Medulla oblongata (tissue), 1 donor: ENCODE measurements at regions not wholly inside any gene's neighbourhood (a gene's known extent, or its start where the extent isn't known, plus 50 kb on each side); places are given as distances from the start of the nearest gene placed in this dataset.

Experiments
- DNase-seq: peaks from one replicate; pipeline ENCODE4 v3.0.0-alpha.2; 2015; ENCODE audit errors: extremely low spot score

DNA sequence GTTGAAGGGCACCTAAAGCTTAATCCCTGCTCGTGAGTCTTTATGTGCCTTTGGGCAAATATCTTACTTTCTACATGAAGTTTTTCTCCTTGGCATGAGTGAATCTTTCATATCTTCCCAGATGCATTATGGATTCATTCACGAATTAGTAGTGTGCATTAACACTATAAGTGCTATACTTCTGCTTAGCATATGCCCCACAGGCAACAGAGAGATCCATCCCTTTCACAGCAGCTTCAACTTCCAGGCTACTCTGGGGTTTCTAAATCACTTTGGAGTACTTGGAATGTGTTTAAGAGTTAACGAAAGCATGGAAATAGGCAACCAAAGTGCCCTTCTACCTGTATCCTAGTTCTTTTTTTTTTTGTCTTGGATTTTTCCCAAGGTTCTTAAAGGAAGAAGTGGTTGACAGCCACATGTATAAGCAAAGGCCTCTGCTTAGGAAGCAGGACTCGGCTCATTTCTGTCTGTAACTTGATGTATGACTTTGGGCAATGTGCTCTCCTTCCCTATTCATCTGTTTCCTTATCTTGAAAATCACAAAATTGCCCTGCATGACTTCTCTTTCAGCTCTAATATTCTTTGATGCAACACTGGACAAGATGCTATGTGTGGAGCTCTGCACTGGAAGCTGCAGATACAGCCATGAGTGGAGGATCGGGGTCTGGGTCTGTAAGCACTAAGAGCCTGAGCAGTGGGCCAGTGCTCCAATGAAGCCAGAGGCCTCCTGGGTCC lies 54.5 kb upstream of the ME3 start:
- no peak for DNase-seq

DNA sequence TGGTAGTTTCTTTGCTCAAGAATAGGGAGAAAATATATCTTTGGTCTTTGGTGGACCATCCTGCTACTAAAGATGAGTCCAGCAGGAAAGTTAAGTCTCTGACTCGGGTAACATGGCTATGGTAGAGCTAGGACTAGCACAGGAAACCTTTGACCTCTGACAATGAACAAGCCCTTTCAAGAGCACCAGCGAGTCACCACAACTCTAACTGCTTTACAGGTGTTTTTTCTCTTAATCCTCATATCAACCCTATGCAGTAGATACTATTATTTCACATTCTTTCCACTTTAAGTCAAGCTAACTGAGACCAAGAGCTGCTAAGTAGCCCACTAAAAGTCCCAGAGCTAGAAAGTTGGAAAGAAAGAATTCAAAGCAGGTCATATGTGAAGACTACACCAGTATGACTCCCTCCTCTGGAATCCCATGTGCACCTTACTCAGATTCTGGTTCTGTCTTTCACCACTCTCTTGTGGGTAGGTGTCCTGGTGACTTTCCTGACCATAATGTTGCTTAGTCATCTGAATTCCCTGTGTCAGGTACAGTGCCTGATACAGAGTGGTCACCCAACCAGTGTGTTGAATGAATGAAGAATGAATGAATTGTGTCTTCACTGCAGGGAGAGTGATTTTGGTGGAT lies 53.8 kb upstream of the ME3 start:
- no peak for DNase-seq

DNA sequence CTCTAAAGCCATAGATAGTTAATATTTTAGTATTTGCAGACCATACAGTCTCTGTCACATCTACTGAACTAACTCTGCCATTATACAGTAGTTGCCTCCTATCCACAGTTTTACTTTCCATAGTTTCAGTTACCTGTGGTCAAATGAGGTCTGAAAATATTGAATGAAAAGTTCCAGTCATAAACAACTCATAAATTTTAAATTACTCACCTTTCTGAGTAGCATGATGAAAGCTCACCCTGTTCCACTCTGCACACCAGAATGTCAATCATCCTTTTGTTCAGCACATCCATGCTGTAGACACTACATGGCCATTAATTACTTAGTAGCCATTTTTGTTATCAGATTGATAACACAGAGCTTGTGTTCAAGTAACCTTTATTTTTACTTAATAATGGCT lies 51.7 kb upstream of the ME3 start:
- DNase-seq: no peak

DNA sequence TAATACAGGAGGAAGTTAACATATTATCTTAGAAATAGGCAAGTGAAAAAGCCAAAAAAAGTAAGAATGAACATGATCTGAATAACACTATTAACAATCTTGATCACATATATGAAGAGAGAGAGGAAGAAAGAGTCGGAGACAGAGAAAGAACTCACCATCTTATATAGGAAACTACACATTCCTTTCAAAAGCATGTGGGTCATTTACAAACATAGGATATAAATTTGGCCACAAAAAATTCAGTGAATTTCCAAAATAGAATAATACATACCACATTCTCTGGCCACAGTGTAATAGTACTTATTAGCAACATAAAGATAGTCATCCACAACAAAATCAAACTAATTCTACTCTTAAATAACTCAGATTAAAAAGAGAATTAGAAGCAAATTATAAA lies 50.9 kb upstream of the ME3 start:
- no peak for DNase-seq

DNA sequence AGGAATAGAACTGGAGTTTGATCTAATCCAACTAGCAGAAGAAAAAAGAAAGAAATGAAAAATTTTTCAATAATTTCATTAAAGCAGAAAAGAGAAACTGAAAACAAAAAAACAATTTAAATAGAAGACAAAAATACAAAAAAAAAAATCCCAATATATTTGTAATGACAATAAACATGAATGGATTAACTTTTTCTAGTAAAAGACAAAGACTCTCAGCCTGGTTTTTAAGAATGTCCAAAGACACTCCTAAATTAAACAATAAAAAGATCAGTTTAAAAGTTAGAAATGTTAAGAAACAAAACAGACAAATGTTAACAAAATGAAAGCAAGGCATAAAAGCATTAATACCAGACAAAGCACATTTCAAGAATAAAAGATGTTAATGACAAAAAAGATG lies 50.3 kb upstream of the ME3 start:
- no peak for DNase-seq
